KMS-11 (cell line): ENCODE measurements at regions not wholly inside any gene's neighbourhood (a gene's known extent, or its start where the extent isn't known, plus 50 kb on each side); places are given as distances from the start of the nearest gene placed in this dataset.

Experiments used
- H2AFZ ChIP-seq: fragments of 200-600 bp; sonication (generic); 2 replicates; pipeline ENCODE4 v1.6.1; 2016; ENCODE audit warnings: antibody characterized with exemption, mixed run types, low read depth
- H3K27ac ChIP-seq: fragments of 200-600 bp; sonication (generic); 2 replicates; pipeline ENCODE4 v1.6.1; 2016; ENCODE audit warnings: mild to moderate bottlenecking, mixed run types
- H3K27me3 ChIP-seq: fragments of 200-600 bp; sonication (generic); 2 replicates; pipeline ENCODE4 v1.6.1; 2017; ENCODE audit warnings: mild to moderate bottlenecking, low read depth, mixed run types, moderate library complexity; ENCODE audit not compliant: insufficient read depth
- H3K36me3 ChIP-seq: fragments of 200-600 bp; sonication (generic); 2 replicates; pipeline ENCODE4 v1.6.1; 2017; ENCODE audit warnings: mild to moderate bottlenecking, mixed run types; ENCODE audit not compliant: insufficient read depth
- H3K4me1 ChIP-seq: fragments of 200-600 bp; sonication (generic); 2 replicates; pipeline ENCODE4 v1.6.1; 2016; ENCODE audit warnings: mild to moderate bottlenecking, low read depth, mixed run types; ENCODE audit not compliant: poor library complexity, severe bottlenecking
- H3K4me2 ChIP-seq: fragments of 200-600 bp; sonication (generic); 2 replicates; pipeline ENCODE4 v1.7.0; 2016; ENCODE audit warnings: mild to moderate bottlenecking, mixed run types
- H3K4me3 ChIP-seq: fragments of 200-600 bp; sonication (generic); IDR thresholded peaks from 2 replicates; pipeline ENCODE4 v1.6.1; 2017; ENCODE audit warnings: low read depth, low read length, mixed read lengths; ENCODE audit not compliant: insufficient read depth
- H3K79me2 ChIP-seq: fragments of 200-600 bp; sonication (generic); 2 replicates; pipeline ENCODE4 v1.6.1; 2016; ENCODE audit warnings: low read depth, mixed run types; ENCODE audit not compliant: insufficient read depth
- H3K9ac ChIP-seq: fragments of 200-600 bp; sonication (generic); 2 replicates; pipeline ENCODE4 v1.6.1; 2016; ENCODE audit warnings: mild to moderate bottlenecking, mixed run types
- H4K20me1 ChIP-seq: fragments of 200-600 bp; sonication (generic); 2 replicates; pipeline ENCODE4 v1.6.1; 2016; ENCODE audit warnings: mild to moderate bottlenecking, mixed run types; ENCODE audit not compliant: insufficient read depth
- CTCF ChIP-seq: fragments of 200-600 bp; sonication (generic); conservative IDR thresholded peaks from 2 replicates; pipeline ENCODE4 v1.6.1; 2017; ENCODE audit warnings: low read depth, mild to moderate bottlenecking, antibody characterized with exemption, low read length, moderate library complexity, mixed read lengths

DNA sequence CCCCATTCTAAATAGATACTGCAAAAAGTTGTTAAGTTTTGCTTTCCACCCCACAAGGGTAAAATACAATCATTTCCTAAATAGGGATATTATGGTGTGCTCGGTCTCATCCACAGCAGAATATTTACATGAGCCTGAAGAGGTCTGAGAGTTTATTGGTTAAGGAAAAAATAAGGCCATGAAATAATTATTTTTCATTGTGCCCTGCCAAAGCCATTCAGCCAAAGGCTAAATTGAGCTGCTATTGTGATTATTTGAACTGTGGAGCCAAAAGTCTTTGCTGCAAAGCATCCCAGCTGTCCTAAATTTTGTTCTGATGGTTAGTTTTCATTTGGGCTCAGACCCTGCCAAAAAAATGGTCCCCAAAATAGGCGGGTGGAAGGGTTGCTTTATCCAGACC, 298.7 kb upstream of the ESRRG start:
- Histone ChIP-seq H3K4me2 (no peak overlapping the region), H3K9ac (no peak overlapping the region), H3K27ac (no peak overlapping the region), H3K36me3 (no peaks in the 10 kb centered on the region), H2AFZ (no peak overlapping the region), H4K20me1 (no peaks in the 10 kb centered on the region), H3K4me1 (peaks cover 8% of the 10 kb centered on the region), H3K4me3 (no peak overlapping the region), H3K27me3 (no peaks in the 10 kb centered on the region), H3K79me2 (no peaks in the 10 kb centered on the region)
- no peak for TF ChIP-seq CTCF

GRCh38 chr1:217021400-217021799, 298.2 kb upstream of the ESRRG start:
- Histone ChIP-seq H3K27me3 (no peaks in the 10 kb centered on the region), H3K4me3 (no peak overlapping the region), H3K27ac (no peak overlapping the region), H4K20me1 (no peaks in the 10 kb centered on the region), H2AFZ (no peak overlapping the region), H3K9ac (no peak overlapping the region), H3K36me3 (no peaks in the 10 kb centered on the region), H3K4me1 (peaks cover 3% of the 10 kb centered on the region), H3K79me2 (no peaks in the 10 kb centered on the region), H3K4me2 (no peak overlapping the region)
- TF ChIP-seq CTCF, result no peak

DNA sequence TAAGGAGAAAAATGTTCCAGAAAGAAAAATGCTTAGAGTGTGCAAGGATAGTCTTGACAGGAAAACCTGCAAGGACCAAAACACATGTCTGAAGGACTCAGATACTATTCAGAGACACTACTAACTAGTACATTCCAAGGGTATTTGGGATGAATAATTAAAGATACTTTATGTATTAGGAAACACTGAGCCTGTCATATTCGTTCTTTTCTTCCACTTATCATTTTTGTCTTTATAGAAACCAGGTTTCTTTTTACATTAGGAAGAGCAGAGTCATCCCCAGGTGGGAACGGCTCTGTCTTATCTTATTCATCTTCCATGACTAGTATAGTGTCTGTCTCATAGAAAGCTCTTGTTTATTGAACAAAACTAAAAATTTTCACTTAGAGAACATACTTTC, 296.2 kb upstream of the ESRRG start:
- TF ChIP-seq CTCF, result no peak
- H3K4me1 ChIP-seq, result no peaks in the 10 kb centered on the region
- H3K4me2 ChIP-seq, result no peak overlapping the region
- H3K27ac ChIP-seq, result no peak overlapping the region
- H2AFZ ChIP-seq, result no peak overlapping the region
- H3K9ac ChIP-seq, result no peak overlapping the region
- no peaks in the 10 kb centered on the region for H4K20me1 ChIP-seq
- no peaks in the 10 kb centered on the region for H3K27me3 ChIP-seq
- H3K36me3 ChIP-seq, result no peaks in the 10 kb centered on the region
- no peaks in the 10 kb centered on the region for H3K79me2 ChIP-seq
- no peak overlapping the region for H3K4me3 ChIP-seq

- TF ChIP-seq CTCF, result no peak
Measured at GRCh38 chr1:217018648-217019047, 295.4 kb upstream of the ESRRG start.

DNA sequence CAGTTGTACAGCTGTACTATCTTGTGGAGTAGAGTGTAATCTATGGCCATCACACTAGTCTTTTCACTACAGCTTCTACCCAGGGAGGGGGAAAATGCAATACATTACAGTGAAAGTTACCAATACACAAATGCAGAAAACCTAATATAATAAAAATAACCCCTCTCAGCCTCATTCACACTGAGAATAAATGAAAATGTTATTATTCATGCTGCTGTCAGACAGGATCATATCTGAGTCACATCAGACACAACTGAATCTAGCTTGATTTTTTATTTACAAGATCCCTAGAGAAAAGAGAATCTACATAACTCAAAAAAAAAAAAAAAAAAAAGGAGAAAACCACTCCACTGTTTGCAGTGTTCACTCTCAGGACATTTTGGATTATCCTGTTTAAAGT, 293.9 kb upstream of the ESRRG start:
- H3K9ac ChIP-seq, result no peak overlapping the region
- H3K4me2 ChIP-seq, result no peak overlapping the region
- H3K4me3 ChIP-seq, result no peak overlapping the region
- no peak for TF ChIP-seq CTCF
- H2AFZ ChIP-seq, result no peak overlapping the region
- no peaks in the 10 kb centered on the region for H3K36me3 ChIP-seq
- no peaks in the 10 kb centered on the region for H3K27me3 ChIP-seq
- H3K27ac ChIP-seq, result no peak overlapping the region
- H4K20me1 ChIP-seq, result no peaks in the 10 kb centered on the region
- H3K79me2 ChIP-seq, result no peaks in the 10 kb centered on the region
- H3K4me1 ChIP-seq, result no peaks in the 10 kb centered on the region

More at GRCh38 chr1:217018648-217019047, 295.4 kb upstream of the ESRRG start:
- H3K79me2 ChIP-seq, result no peaks in the 10 kb centered on the region
- no peaks in the 10 kb centered on the region for H3K27me3 ChIP-seq
- no peak overlapping the region for H3K27ac ChIP-seq
- H3K4me3 ChIP-seq, result no peak overlapping the region
- no peak overlapping the region for H2AFZ ChIP-seq
- H3K4me1 ChIP-seq, result no peaks in the 10 kb centered on the region
- H3K4me2 ChIP-seq, result no peak overlapping the region
- H3K36me3 ChIP-seq, result no peaks in the 10 kb centered on the region
- H3K9ac ChIP-seq, result no peak overlapping the region
- H4K20me1 ChIP-seq, result no peaks in the 10 kb centered on the region
